HG02642 (cell line): ENCODE measurements at regions not wholly inside any gene's neighbourhood (a gene's known extent, or its start where the extent isn't known, plus 50 kb on each side); places are given as distances from the start of the nearest gene placed in this dataset.
A peak's percentile ranks its signal among the peaks of the same experiment; 100 is the strongest.

Experiments used
- ATAC-seq: cut with Tn5 transposase; IDR thresholded peaks from one replicate; pipeline ENCODE4 v1.9.1; 2021; ENCODE audit warnings: mild to moderate bottlenecking; ENCODE audit not compliant: unreplicated experiment, poor library complexity

DNA sequence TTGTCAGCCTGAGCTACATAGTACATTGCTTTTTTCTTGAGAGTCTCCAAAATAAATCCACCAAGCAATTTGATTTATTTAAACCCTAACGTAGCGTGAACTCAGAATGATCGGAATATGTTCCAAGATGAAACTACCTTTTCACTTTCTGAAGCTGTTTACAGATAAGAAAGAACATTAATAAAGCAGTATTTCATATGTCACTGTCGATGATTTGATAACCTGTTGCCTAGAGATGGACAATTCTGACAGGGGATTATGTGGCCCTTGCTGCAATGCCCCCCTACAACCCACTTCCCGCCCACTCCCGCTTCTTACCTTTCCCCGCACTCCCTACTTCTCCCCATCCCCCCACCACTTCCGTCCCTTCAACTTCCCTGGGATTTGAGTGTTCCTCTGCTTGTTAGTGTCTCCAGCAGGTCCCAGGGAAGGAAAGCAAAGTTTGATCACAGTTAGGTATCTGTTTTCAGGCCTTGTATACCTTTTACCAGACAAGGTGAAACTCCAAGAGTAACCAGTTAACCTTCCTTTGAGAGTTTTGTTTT is 229.2 kb upstream of the HMGA2 start:
- no peak for ATAC-seq

DNA sequence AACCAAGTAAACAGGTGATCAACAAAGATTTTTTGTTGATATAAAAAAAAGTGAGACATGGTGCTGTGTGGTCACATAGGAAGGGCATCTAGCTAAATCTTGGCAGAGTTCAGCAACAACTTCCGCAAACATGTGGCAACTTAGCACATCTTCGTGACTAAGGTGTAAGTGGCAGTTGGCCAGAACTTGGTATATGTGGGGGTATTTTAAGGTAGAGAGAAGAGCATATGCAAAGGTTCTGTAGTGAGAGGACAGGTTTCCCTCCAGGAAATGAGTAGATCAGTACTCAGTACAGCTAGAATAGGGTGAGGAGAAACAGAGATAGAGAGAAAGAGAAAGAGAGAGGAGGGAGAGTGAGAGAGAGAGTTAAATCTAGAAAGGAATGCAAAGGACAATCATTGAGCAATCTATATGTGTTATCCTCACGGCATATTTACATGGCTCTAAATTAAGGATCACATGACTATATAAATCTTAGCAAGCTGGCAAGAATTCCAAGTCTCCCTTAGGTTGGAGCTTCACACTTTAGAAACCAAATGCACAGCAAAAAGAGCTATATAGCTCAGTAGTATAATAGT is 227.7 kb upstream of the HMGA2 start:
- no peak for ATAC-seq

- no peak for ATAC-seq
Measured at GRCh38 chr12:65597527-65597926, 226.8 kb upstream of the HMGA2 start.

DNA sequence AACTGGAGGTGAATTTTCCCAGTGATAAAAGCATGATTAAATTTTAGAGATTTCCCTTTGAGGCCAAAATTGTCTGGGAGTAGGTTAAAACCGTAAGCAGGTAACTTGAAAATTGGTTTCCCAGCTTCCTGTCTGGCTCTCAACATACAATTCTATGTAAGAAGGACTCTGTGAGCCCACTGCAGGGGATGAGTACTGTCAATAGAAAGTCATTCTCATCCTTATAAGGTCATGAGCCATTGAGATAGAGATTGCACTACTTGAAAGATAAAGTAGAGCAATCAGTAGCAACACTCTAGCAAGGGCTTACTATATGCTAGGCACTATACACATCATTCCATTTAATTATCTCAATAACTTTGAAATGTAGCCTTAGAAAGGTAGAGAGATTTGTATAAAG is 225.6 kb upstream of the HMGA2 start:
- no peak for ATAC-seq

GRCh38 chr12:65602253-65602609 is 222.1 kb upstream of the HMGA2 start:
- no peak for ATAC-seq

- peak; percentile 61 for ATAC-seq
Measured at GRCh38 chr12:65602610-65603295, 221.5 kb upstream of the HMGA2 start.

GRCh38 chr12:65603438-65604351 is 220.6 kb upstream of the HMGA2 start:
- no peak for ATAC-seq

- no peak for ATAC-seq
Measured at GRCh38 chr12:65605019-65605418, 219.3 kb upstream of the HMGA2 start.

GRCh38 chr12:65606008-65606766 is 218.1 kb upstream of the HMGA2 start:
- no peak for ATAC-seq

- ATAC-seq, result no peak
Measured at GRCh38 chr12:65607401-65607841, 216.9 kb upstream of the HMGA2 start.

GRCh38 chr12:65608319-65608916 is 215.9 kb upstream of the HMGA2 start:
- no peak for ATAC-seq

DNA sequence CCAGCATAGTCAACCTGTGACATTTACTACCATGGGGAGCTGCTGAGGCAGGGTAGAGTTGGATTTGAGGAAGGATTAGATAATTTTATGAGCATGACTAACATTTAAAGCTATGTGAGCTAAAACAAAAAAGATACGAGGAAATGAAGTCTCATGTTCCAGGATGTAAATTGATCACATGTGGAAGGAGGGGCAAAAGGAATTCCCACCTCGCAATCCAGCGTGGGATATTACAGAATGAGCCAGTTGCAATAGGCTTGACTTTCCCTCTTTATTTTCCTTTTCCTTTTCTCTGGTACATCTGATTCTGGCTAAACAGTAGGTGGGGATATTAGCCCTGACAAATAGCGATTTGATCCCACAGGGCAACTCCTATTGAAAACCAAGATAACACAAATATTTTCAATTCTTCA is 214.9 kb upstream of the HMGA2 start:
- ATAC-seq, result no peak

GRCh38 chr12:65611396-65611795 is 212.9 kb upstream of the HMGA2 start:
- no peak for ATAC-seq

- no peak for ATAC-seq
Measured at GRCh38 chr12:65612440-65612839, 211.8 kb upstream of the HMGA2 start.

DNA sequence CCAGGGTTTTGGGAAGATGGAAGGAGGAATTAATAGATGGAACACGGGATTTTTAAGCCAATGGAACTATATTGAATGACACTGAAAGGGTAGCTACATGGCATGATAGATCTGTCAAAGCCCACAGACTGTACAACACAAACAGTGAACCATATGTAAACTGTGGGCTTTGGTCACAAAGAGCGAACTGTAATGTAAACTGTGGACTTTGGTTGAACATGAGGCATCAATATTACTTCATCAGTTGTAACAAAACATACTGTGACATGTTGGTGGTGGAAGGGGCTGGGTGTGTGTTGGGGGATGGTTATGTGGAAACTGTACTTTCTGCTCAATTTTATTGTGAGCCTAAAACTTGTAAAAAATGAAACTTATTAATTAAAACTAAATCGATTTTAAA is 210.6 kb upstream of the HMGA2 start:
- ATAC-seq, result no peak

DNA sequence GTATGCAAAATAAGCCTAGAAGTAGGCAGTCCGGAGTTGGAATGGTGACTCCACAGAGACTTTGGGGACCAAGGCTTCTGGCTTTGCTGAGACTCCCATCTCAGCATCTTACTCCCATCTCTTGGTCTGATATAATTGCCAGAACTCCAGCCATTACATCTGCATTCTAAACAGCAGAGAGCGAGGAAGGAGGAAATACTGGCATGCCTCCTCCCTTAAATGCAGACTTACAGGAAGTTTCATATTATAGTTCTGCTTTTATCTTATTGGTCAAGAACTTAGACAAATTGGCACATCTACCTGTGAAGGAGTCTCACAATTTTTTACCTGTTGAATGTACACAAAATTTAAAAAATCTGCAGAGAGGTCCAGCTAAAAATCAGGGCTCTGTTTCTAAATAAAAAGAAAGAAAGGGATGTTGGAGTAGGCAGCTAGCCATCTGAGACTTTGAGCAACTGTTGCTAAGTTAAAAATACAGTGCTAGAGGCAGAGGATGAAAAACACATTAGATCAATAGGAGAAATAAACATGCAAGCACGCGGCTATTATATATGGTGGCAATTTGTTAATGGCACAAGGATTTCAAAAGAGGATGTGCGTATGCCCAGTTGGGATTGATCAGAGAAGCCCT is 209.9 kb upstream of the HMGA2 start:
- ATAC-seq, result no peak

DNA sequence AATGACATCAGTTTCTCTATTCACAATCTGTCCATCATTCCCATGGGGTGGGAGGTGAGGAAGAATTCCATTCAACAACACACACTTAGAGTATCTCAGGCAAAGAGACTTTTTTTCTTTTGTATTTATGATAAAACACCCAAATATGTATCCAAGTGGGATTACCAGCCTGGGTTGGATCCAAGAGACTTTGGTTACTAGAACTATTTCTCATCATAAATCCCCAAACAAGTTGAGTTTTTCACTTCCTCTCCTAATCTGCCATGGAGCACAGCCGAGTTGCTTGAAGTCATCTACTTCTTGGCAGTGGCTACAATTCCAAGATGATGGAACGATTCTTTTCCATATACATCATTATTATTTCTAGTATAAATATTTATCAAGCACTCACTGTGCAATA is 209.2 kb upstream of the HMGA2 start:
- ATAC-seq, result no peak

- ATAC-seq, result no peak
Measured at GRCh38 chr12:65616022-65616421, 208.3 kb upstream of the HMGA2 start.

- no peak for ATAC-seq
Measured at GRCh38 chr12:65618588-65618987, 205.7 kb upstream of the HMGA2 start.
